ENCODE measurements at regions not wholly inside any gene's neighbourhood (a gene's known extent, or its start where the extent isn't known, plus 50 kb on each side); places are given as distances from the start of the nearest gene placed in this dataset.

DNA sequence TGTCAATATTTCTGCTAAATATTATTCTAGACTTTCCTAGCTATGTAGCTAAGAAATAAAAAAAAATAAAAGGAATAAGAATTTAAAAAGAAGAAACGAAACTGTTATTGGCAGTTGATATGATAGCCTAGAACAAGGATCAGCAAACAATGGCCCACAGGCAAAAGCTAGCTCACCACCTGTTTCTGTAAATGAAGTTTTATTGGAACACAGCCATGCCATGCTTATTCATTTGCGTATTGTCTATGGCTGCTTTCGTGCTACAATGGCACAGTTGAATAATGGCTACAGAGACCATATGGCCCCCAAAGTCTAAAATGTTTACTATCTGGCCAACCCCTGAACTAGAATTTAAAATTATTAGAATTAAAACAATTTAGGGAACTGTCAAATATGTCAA, 952.6 kb upstream of the MAP3K7 start:
- no peaks in the 10 kb centered on the region for H3K27me3 ChIP-seq (ENCODE audit: insufficient read depth, insufficient read length)
- no peak for DNase-seq (ENCODE audit: low read depth, low spot score)
- H3K9ac ChIP-seq (ENCODE audit: insufficient read length, low read depth), result no peak overlapping the region
- no peaks in the 10 kb centered on the region for H3K36me3 ChIP-seq (ENCODE audit: insufficient read depth, insufficient read length, low read length)
- TF ChIP-seq SUZ12 (IDR thresholded peaks at IDR 0.05; ENCODE audit: extremely low read depth, insufficient read depth, insufficient read length), result no peak
- no peak for TF ChIP-seq ZNF274 (IDR thresholded peaks at IDR 0.05; ENCODE audit: low read depth, low read length)
- no peak for TF ChIP-seq YY1 (IDR thresholded peaks at IDR 0.05; ENCODE audit: insufficient read depth, insufficient read length)
- no peak overlapping the region for H3K4me3 ChIP-seq (ENCODE audit: insufficient read length, low read depth)
- no peaks in the 10 kb centered on the region for H3K4me1 ChIP-seq (ENCODE audit: insufficient read depth, insufficient read length)
- peaks cover 7% of the 10 kb centered on the region; the same call in 1 of the 2 replicates for H3K9me3 ChIP-seq (ENCODE audit: insufficient read depth, low read length)

DNA sequence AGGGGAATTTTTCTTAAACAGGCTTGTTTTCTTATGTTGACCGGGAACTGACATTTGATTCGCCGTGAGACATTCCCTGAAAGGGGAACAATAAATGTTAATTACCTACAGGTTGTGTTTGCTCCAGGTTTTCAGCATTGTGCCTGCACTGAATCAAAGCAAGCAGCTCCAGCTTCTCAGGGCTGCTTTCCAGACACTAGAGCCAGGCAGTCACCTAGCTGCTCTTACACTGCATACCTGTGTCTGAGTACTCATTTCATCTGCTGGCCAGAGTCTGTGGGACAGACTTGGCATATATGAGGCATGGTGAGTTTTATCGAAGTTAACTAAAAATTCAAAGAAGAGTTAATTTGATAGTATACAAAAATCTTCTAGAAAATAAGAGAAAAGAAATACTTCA, 951.8 kb upstream of the MAP3K7 start:
- H3K9ac ChIP-seq (ENCODE audit: insufficient read length, low read depth), result no peak overlapping the region
- H3K4me3 ChIP-seq (ENCODE audit: insufficient read length, low read depth), result no peak overlapping the region
- peaks cover 7% of the 10 kb centered on the region; the same call in 1 of the 2 replicates for H3K9me3 ChIP-seq (ENCODE audit: insufficient read depth, low read length)
- H3K27me3 ChIP-seq (ENCODE audit: insufficient read depth, insufficient read length), result no peaks in the 10 kb centered on the region
- TF ChIP-seq SUZ12 (IDR thresholded peaks at IDR 0.05; ENCODE audit: extremely low read depth, insufficient read depth, insufficient read length) (no peak), ZNF274 (IDR thresholded peaks at IDR 0.05; ENCODE audit: low read depth, low read length) (no peak), YY1 (IDR thresholded peaks at IDR 0.05; ENCODE audit: insufficient read depth, insufficient read length) (no peak)
- no peaks in the 10 kb centered on the region for H3K36me3 ChIP-seq (ENCODE audit: insufficient read depth, insufficient read length, low read length)
- DNase-seq (ENCODE audit: low read depth, low spot score), result no peak
- no peaks in the 10 kb centered on the region for H3K4me1 ChIP-seq (ENCODE audit: insufficient read depth, insufficient read length)

DNA sequence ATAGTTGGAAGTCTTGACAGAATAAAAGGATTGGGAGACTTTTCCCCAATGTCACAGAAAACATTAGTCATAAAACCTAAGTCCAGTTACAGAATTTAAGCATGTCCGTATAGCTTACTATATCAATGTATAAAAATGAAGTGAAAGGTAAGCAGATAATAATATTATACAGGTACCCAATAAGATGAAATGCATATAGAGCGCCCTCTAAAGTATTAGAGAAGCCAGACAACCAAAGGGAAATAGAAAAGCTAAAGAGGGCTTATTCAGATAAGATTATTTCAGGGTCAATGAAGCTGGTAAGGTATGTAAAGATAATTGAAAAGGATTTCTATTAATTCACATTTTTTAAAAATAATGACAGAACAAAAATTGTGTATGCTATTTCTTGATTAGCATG, 947.7 kb upstream of the MAP3K7 start:
- Histone ChIP-seq H3K4me1 (ENCODE audit: insufficient read depth, insufficient read length) (no peaks in the 10 kb centered on the region), H3K27me3 (ENCODE audit: insufficient read depth, insufficient read length) (no peaks in the 10 kb centered on the region), H3K4me3 (ENCODE audit: insufficient read length, low read depth) (no peak overlapping the region), H3K9ac (ENCODE audit: insufficient read length, low read depth) (no peak overlapping the region), H3K36me3 (ENCODE audit: insufficient read depth, insufficient read length, low read length) (no peaks in the 10 kb centered on the region), H3K9me3 (ENCODE audit: insufficient read depth, low read length) (peaks cover 7% of the 10 kb centered on the region; the same call in 1 of the 2 replicates)
- TF ChIP-seq YY1 (IDR thresholded peaks at IDR 0.05; ENCODE audit: insufficient read depth, insufficient read length), result no peak
- TF ChIP-seq ZNF274 (IDR thresholded peaks at IDR 0.05; ENCODE audit: low read depth, low read length), result no peak
- TF ChIP-seq SUZ12 (IDR thresholded peaks at IDR 0.05; ENCODE audit: extremely low read depth, insufficient read depth, insufficient read length), result no peak
- DNase-seq (ENCODE audit: low read depth, low spot score), result no peak

DNA sequence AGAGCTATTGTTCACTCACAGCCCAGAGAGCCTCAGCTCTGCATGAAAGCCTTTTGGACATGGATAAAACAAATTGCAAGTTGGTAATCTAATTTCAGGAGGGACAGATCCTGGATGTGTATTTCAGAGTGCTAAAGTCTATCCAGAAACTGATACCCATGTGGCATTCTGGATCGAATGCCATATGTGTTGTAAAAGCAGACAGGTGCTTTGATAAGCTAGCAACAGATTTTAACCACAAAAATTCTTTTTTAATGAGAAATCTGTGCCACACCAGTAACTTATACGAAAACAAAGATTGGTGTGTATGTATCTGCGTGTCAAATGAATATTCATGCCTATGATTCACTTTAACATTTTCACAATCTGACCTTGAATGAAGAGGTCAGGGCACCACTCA, 936.6 kb upstream of the MAP3K7 start:
- no peak for DNase-seq (ENCODE audit: low read depth, low spot score)
- no peaks in the 10 kb centered on the region for H3K9me3 ChIP-seq (ENCODE audit: insufficient read depth, low read length)
- TF ChIP-seq SUZ12 (IDR thresholded peaks at IDR 0.05; ENCODE audit: extremely low read depth, insufficient read depth, insufficient read length) (no peak), YY1 (IDR thresholded peaks at IDR 0.05; ENCODE audit: insufficient read depth, insufficient read length) (no peak), ZNF274 (IDR thresholded peaks at IDR 0.05; ENCODE audit: low read depth, low read length) (no peak)
- no peaks in the 10 kb centered on the region for H3K4me1 ChIP-seq (ENCODE audit: insufficient read depth, insufficient read length)
- no peaks in the 10 kb centered on the region for H3K36me3 ChIP-seq (ENCODE audit: insufficient read depth, insufficient read length, low read length)
- no peak overlapping the region for H3K9ac ChIP-seq (ENCODE audit: insufficient read length, low read depth)
- no peaks in the 10 kb centered on the region for H3K27me3 ChIP-seq (ENCODE audit: insufficient read depth, insufficient read length)
- H3K4me3 ChIP-seq (ENCODE audit: insufficient read length, low read depth), result no peak overlapping the region

DNA sequence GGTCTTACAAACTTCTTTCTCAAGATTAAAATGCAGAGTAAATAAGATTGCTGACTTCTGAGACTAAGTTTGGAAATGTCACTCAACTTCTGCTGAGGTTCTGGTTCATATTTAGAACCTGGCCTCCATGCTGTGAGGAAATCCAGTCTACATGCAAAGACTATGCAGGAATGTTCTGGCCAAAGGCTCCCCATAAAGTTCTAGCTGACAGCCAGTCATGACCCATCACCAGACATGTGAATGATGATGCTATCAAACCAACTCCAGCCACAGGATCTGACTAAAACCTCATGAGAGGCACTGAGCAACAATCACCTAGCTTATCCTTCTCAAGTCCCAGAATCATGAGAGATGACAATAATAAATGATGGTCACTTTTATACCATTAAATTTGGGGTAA, 935.1 kb upstream of the MAP3K7 start:
- Histone ChIP-seq H3K9ac (ENCODE audit: insufficient read length, low read depth) (no peak overlapping the region), H3K4me1 (ENCODE audit: insufficient read depth, insufficient read length) (no peaks in the 10 kb centered on the region), H3K36me3 (ENCODE audit: insufficient read depth, insufficient read length, low read length) (no peaks in the 10 kb centered on the region), H3K27me3 (ENCODE audit: insufficient read depth, insufficient read length) (no peaks in the 10 kb centered on the region), H3K9me3 (ENCODE audit: insufficient read depth, low read length) (no peaks in the 10 kb centered on the region), H3K4me3 (ENCODE audit: insufficient read length, low read depth) (no peak overlapping the region)
- no peak for TF ChIP-seq YY1 (IDR thresholded peaks at IDR 0.05; ENCODE audit: insufficient read depth, insufficient read length)
- no peak for TF ChIP-seq SUZ12 (IDR thresholded peaks at IDR 0.05; ENCODE audit: extremely low read depth, insufficient read depth, insufficient read length)
- TF ChIP-seq ZNF274 (IDR thresholded peaks at IDR 0.05; ENCODE audit: low read depth, low read length), result no peak
- no peak for DNase-seq (ENCODE audit: low read depth, low spot score)

DNA sequence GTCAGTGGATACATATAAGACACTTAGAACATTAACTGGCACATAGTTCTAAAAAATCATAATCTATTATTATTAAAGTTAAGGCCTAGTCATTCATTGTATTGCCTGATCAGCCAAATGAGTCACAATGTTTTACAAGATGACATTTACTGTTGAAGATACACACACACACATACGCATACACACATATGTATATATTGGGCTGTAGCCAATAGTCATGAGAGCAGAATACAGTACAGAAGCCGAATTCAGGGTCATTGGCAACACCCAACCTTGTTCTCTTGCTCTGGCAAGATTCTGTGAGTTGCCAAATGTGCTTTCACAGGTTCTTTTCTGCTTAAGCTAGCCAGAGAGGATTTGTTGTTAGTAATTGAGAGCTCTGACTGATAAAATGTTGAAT, 922.8 kb upstream of the MAP3K7 start:
- H3K9me3 ChIP-seq (ENCODE audit: insufficient read depth, low read length), result peaks cover 6% of the 10 kb centered on the region; the same call in 1 of the 2 replicates
- no peaks in the 10 kb centered on the region for H3K4me1 ChIP-seq (ENCODE audit: insufficient read depth, insufficient read length)
- H3K27me3 ChIP-seq (ENCODE audit: insufficient read depth, insufficient read length), result no peaks in the 10 kb centered on the region
- DNase-seq (ENCODE audit: low read depth, low spot score), result no peak
- TF ChIP-seq SUZ12 (IDR thresholded peaks at IDR 0.05; ENCODE audit: extremely low read depth, insufficient read depth, insufficient read length), result no peak
- no peak for TF ChIP-seq YY1 (IDR thresholded peaks at IDR 0.05; ENCODE audit: insufficient read depth, insufficient read length)
- no peak for TF ChIP-seq ZNF274 (IDR thresholded peaks at IDR 0.05; ENCODE audit: low read depth, low read length)
- H3K4me3 ChIP-seq (ENCODE audit: insufficient read length, low read depth), result no peak overlapping the region
- no peak overlapping the region for H3K9ac ChIP-seq (ENCODE audit: insufficient read length, low read depth)
- H3K36me3 ChIP-seq (ENCODE audit: insufficient read depth, insufficient read length, low read length), result no peaks in the 10 kb centered on the region

DNA sequence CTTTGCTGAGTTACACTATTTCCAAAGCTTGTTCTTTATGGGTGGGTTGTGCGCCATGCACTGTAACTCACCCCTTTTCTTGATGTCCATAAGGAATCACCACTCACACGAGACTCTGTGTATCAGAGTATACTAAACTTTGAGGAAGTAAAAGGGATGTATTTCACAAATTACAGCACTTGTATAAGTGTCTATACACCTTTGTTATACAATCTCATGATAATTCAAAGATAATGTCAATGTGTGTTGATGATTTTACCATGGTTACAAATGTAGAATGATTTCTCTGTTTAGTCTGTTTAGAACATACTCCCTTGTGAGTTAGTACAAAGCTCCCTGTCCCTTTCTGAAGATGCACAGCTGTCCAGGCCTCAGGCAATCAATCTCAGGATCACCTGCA, 922.2 kb upstream of the MAP3K7 start:
- H3K9ac ChIP-seq (ENCODE audit: insufficient read length, low read depth), result no peak overlapping the region
- H3K4me3 ChIP-seq (ENCODE audit: insufficient read length, low read depth), result no peak overlapping the region
- no peaks in the 10 kb centered on the region for H3K36me3 ChIP-seq (ENCODE audit: insufficient read depth, insufficient read length, low read length)
- H3K9me3 ChIP-seq (ENCODE audit: insufficient read depth, low read length), result peaks cover 6% of the 10 kb centered on the region; the same call in 1 of the 2 replicates
- no peaks in the 10 kb centered on the region for H3K4me1 ChIP-seq (ENCODE audit: insufficient read depth, insufficient read length)
- DNase-seq (ENCODE audit: low read depth, low spot score), result no peak
- TF ChIP-seq ZNF274 (IDR thresholded peaks at IDR 0.05; ENCODE audit: low read depth, low read length) (no peak), SUZ12 (IDR thresholded peaks at IDR 0.05; ENCODE audit: extremely low read depth, insufficient read depth, insufficient read length) (no peak), YY1 (IDR thresholded peaks at IDR 0.05; ENCODE audit: insufficient read depth, insufficient read length) (no peak)
- no peaks in the 10 kb centered on the region for H3K27me3 ChIP-seq (ENCODE audit: insufficient read depth, insufficient read length)
